ENCODE measurements at regions not wholly inside any gene's neighbourhood (a gene's known extent, or its start where the extent isn't known, plus 50 kb on each side); places are given as distances from the start of the nearest gene placed in this dataset.

DNA sequence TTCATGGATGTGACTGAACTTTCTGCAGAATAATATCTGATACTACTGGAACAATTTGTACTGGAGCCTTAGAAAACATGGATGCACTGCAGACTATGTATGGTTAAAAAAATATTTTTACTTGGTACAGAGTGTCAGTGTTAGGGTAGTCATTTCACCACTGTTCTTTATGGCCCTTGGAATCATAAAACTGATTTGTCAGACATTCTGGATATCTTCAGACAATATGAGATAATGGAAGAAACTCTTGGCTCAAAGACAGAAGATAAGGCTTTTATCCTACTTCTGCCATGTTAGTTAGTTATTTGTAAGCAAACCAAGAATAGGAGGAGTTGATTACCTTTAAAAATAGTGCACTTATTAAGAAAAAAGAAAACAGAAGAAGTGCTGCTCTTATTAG is 209.4 kb downstream of the LRIG3 start:
- TF ChIP-seq, protein P1, sequence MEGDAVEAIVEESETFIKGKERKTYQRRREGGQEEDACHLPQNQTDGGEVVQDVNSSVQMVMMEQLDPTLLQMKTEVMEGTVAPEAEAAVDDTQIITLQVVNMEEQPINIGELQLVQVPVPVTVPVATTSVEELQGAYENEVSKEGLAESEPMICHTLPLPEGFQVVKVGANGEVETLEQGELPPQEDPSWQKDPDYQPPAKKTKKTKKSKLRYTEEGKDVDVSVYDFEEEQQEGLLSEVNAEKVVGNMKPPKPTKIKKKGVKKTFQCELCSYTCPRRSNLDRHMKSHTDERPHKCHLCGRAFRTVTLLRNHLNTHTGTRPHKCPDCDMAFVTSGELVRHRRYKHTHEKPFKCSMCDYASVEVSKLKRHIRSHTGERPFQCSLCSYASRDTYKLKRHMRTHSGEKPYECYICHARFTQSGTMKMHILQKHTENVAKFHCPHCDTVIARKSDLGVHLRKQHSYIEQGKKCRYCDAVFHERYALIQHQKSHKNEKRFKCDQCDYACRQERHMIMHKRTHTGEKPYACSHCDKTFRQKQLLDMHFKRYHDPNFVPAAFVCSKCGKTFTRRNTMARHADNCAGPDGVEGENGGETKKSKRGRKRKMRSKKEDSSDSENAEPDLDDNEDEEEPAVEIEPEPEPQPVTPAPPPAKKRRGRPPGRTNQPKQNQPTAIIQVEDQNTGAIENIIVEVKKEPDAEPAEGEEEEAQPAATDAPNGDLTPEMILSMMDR (IDR thresholded peaks at IDR 0.05) = no peak
- no peak for TF ChIP-seq POLR2A (IDR thresholded peaks at IDR 0.05)
